ENCODE measurements at regions not wholly inside any gene's neighbourhood (a gene's known extent, or its start where the extent isn't known, plus 50 kb on each side); places are given as distances from the start of the nearest gene placed in this dataset.

DNA sequence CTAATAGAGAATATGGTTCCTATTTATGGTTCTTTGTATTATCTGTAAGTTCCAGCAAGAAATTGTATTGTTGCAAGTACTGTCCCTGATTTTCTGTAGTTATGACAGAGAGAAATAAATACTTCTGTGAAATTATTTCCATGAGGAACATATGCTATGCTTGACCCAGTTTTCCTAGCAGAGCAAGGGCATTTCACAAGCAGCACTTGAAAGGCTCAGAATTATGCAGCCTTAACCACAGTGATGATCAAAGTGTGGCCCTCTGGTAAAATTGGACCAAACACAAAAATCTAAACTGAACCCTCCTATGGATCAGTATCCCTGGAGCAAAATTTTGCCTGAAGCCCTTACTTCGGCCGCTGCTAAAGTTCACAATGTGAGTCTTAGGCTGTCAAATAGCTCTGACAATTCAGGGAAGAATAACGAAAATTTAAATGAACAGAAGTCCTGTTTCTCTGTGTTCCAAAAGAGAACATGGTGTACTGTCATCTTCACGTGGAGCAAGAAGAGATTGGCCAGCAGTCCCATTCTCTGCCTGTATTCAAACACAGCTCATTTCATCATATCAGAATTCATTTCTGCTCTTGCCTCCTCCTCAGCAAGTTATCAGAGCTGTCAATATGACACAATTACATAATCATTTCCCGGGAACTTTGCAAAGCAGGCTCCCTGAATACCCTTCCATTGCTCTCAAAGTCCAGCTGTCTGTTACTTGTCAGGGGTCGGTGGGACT is 471.9 kb downstream of the RPS29 start:
- H3K9me3 ChIP-seq (ENCODE audit: severe bottlenecking): no peaks in the 10 kb centered on the region
- DNase-seq (ENCODE audit: low spot score): no peak

DNA sequence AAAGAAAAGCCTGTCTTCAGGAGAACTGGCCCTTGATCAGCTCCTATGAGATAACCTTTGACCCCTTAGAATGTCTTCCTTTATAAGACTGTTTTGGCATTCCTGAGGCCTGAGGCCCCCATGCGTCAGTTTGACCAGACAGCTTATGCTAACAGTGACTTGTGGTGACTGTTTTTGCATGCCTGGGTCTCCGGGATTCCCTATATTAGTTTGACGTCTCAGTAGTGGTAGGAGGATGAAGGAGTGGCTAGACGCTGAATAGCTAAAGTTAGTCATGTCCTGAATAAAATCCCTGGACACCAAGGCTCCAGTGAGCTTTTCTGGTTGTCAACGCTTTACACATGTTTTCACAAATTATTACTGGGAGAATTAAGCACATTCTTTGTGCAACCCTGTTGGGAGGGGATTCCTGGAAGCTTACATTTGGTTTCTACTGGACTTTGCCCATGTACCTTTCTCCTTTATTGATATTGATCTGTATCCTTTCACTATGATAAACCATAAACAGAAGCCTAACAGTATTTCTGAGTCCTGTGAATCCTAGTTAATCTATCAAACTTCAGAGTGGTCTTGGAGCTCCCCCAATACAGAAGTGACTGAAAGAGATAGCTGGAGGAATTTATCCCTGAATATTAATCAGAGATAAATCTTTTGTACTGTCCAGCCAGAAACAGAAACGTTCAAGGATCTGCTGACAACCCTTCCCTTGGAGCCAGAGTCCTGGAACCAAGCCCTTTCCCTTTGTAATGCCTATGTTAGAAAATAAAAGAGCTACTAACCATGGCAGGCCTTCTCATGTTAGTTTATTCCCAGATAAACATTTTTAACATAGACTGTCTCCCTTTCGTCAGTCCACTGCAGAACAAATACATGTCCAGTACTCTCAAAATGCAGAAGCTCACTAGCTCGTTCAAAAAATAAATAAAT is 479.2 kb downstream of the RPS29 start:
- TF ChIP-seq, protein P1, sequence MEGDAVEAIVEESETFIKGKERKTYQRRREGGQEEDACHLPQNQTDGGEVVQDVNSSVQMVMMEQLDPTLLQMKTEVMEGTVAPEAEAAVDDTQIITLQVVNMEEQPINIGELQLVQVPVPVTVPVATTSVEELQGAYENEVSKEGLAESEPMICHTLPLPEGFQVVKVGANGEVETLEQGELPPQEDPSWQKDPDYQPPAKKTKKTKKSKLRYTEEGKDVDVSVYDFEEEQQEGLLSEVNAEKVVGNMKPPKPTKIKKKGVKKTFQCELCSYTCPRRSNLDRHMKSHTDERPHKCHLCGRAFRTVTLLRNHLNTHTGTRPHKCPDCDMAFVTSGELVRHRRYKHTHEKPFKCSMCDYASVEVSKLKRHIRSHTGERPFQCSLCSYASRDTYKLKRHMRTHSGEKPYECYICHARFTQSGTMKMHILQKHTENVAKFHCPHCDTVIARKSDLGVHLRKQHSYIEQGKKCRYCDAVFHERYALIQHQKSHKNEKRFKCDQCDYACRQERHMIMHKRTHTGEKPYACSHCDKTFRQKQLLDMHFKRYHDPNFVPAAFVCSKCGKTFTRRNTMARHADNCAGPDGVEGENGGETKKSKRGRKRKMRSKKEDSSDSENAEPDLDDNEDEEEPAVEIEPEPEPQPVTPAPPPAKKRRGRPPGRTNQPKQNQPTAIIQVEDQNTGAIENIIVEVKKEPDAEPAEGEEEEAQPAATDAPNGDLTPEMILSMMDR (IDR thresholded peaks at IDR 0.05; ENCODE audit: poor library complexity, severe bottlenecking): no peak
- Histone ChIP-seq H3K27ac (ENCODE audit: poor library complexity, severe bottlenecking) (no peak overlapping the region), H3K27me3 (ENCODE audit: insufficient read depth, poor library complexity, severe bottlenecking) (no peaks in the 10 kb centered on the region), H3K9me3 (ENCODE audit: severe bottlenecking) (no peaks in the 10 kb centered on the region), H3K4me3 (ENCODE audit: severe bottlenecking) (no peak overlapping the region), H3K36me3 (ENCODE audit: low read depth) (no peaks in the 10 kb centered on the region), H3K4me1 (ENCODE audit: insufficient read depth, poor library complexity, severe bottlenecking) (no peaks in the 10 kb centered on the region)
- ATAC-seq (ENCODE audit: low read depth) (no peak), DNase-seq (ENCODE audit: low spot score) (no peak)

More for the DNA sequence above, 471.9 kb downstream of the RPS29 start:
- Histone ChIP-seq H3K4me3 (ENCODE audit: severe bottlenecking) (no peak overlapping the region), H3K4me1 (ENCODE audit: insufficient read depth, poor library complexity, severe bottlenecking) (no peaks in the 10 kb centered on the region), H3K27ac (ENCODE audit: poor library complexity, severe bottlenecking) (no peak overlapping the region), H3K27me3 (ENCODE audit: insufficient read depth, poor library complexity, severe bottlenecking) (peaks cover 12% of the 10 kb centered on the region), H3K36me3 (ENCODE audit: low read depth) (no peaks in the 10 kb centered on the region)
- TF ChIP-seq, protein P1 (IDR thresholded peaks at IDR 0.05; ENCODE audit: poor library complexity, severe bottlenecking): no peak
- ATAC-seq (ENCODE audit: low read depth): no peak

DNA sequence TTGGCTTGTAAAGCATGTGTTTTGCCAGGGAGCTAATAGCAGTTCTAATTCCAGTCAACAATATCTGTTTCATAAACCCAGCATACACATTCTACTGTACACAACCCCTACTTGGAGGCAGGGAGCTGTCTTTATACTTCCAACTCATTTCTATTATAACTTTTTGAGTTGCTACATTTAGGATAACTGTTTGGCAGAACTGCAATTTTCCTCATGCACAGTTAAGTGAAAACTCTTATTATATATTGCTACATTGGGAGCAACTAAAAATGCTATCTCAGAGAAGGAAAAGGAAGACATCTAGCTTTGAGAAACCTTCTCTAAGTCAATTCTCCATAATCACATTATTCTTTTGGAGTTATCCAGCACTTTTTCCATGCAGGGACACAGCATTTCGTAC is 480.2 kb downstream of the RPS29 start:
- DNase-seq (ENCODE audit: low spot score) (no peak), ATAC-seq (ENCODE audit: low read depth) (no peak)
- Histone ChIP-seq H3K27ac (ENCODE audit: poor library complexity, severe bottlenecking) (no peak overlapping the region), H3K27me3 (ENCODE audit: insufficient read depth, poor library complexity, severe bottlenecking) (no peaks in the 10 kb centered on the region), H3K4me1 (ENCODE audit: insufficient read depth, poor library complexity, severe bottlenecking) (no peaks in the 10 kb centered on the region), H3K9me3 (ENCODE audit: severe bottlenecking) (no peaks in the 10 kb centered on the region), H3K36me3 (ENCODE audit: low read depth) (no peaks in the 10 kb centered on the region), H3K4me3 (ENCODE audit: severe bottlenecking) (no peak overlapping the region)
- TF ChIP-seq, protein P1 (IDR thresholded peaks at IDR 0.05; ENCODE audit: poor library complexity, severe bottlenecking): no peak

DNA sequence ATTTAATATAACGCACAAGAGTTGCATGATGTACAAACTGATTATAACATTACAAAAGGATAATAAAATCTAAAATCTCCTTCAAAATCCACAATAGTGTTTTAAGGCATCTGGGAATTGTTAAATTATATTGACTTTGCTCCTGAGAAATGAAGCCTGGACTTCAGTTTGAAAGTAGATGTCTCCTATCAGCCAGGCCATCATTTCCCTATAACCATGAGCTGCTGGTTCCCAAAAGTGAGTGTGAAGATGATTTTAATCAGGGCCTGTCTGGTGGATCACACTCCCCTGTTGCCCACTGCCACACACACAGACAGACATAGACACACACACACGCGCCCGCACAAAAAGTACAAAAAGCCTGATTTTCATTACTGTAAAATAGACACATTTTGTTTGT is 480.7 kb downstream of the RPS29 start:
- Histone ChIP-seq H3K27me3 (ENCODE audit: insufficient read depth, poor library complexity, severe bottlenecking) (no peaks in the 10 kb centered on the region), H3K4me3 (ENCODE audit: severe bottlenecking) (no peak overlapping the region), H3K4me1 (ENCODE audit: insufficient read depth, poor library complexity, severe bottlenecking) (no peaks in the 10 kb centered on the region), H3K9me3 (ENCODE audit: severe bottlenecking) (no peaks in the 10 kb centered on the region), H3K27ac (ENCODE audit: poor library complexity, severe bottlenecking) (no peak overlapping the region), H3K36me3 (ENCODE audit: low read depth) (no peaks in the 10 kb centered on the region)
- ATAC-seq (ENCODE audit: low read depth) (no peak), DNase-seq (ENCODE audit: low spot score) (no peak)
- TF ChIP-seq, protein P1 (IDR thresholded peaks at IDR 0.05; ENCODE audit: poor library complexity, severe bottlenecking): no peak

All from RWPE2 (cell line).